Dendritic cell treated with granulocyte-macrophage colony-stimulating factor and Interleukin-4, amounts not matched to agents 40 ng/mL and 50 ng/mL, for 4 days (primary cell): ENCODE measurements at regions not wholly inside any gene's neighbourhood (a gene's known extent, or its start where the extent isn't known, plus 50 kb on each side); places are given as distances from the start of the nearest gene placed in this dataset.
"Not testable (repeated sequence)": the region's sequence is repeated elsewhere in the genome, so short reads cannot be mapped to it uniquely, and the experiment has no call there.

Experiments used
- H3K27ac Mint-ChIP-seq: one replicate; pipeline ENCODE4 v1.8.0; 2022; ENCODE audit warnings: mild to moderate bottlenecking, mixed read lengths
- H3K27me3 Mint-ChIP-seq: one replicate; pipeline ENCODE4 v1.8.0; 2022; ENCODE audit warnings: mild to moderate bottlenecking, mixed read lengths
- H3K36me3 Mint-ChIP-seq: one replicate; pipeline ENCODE4 v1.8.0; 2022; ENCODE audit warnings: low read depth, mixed read lengths
- H3K4me1 Mint-ChIP-seq: one replicate; pipeline ENCODE4 v1.8.0; 2022; ENCODE audit warnings: low read depth, mixed read lengths
- H3K4me3 Mint-ChIP-seq: one replicate; pipeline ENCODE4 v1.8.0; 2022; ENCODE audit warnings: mild to moderate bottlenecking, moderate library complexity, mixed read lengths
- H3K9me3 Mint-ChIP-seq: one replicate; pipeline ENCODE4 v1.8.0; 2022; ENCODE audit warnings: mixed read lengths
- intact Hi-C: fragments of 100-400 bp; cut with micrococcal nuclease; formaldehyde crosslinking; loops from one replicate; pipeline ENCODE4 v1.15.0; 2022

DNA sequence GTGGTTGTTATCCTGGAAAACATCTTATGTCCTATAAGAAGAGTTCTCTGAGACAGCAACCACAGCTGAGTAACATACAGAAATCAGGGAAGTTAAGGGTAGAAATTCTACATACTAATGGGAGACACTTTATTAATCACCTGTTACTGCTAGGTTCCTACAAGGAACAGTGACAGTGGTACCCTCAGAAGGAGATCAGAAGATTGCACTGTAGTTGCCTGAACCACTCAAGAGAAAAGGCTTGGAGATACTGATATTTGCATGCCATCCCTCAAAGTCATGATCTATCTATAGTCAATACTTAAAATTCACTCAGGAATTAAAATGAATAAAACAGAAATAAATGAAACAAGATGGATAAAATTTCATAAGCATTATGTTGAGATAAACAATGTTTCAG, 136.0 kb downstream of the LMLN start:
- Mint-ChIP-seq H3K4me3 (no peak overlapping the region), H3K27ac (no peak overlapping the region), H3K27me3 (peaks cover 46% of the 10 kb centered on the region), H3K4me1 (no peaks in the 10 kb centered on the region), H3K9me3 (no peaks in the 10 kb centered on the region), H3K36me3 (no peaks in the 10 kb centered on the region)
- intact Hi-C loops = no loop called here

DNA sequence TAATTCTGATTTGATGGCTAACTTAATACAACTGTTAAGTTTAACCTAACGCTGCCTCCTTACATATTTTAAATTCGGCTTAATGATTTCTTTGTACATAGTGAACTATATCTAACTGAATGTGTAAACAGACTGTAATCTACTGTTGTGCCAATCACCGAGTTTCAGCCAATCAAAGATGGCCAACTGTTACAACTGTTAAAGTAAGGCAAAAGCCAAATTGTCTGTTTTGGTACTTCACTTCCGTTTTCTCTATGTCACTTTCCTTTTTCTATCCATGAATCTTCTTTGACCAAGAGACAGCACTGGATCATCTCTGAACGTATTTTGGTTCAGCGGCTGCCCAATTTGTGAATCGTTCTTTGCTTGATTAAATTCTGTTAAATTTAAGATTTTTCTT, 137.0 kb downstream of the LMLN start:
- Mint-ChIP-seq H3K27ac (no peak overlapping the region), H3K36me3 (no peaks in the 10 kb centered on the region), H3K27me3 (peaks cover 46% of the 10 kb centered on the region), H3K9me3 (no peaks in the 10 kb centered on the region), H3K4me3 (no peak overlapping the region), H3K4me1 (no peaks in the 10 kb centered on the region)
- intact Hi-C loops = no loop called here

DNA sequence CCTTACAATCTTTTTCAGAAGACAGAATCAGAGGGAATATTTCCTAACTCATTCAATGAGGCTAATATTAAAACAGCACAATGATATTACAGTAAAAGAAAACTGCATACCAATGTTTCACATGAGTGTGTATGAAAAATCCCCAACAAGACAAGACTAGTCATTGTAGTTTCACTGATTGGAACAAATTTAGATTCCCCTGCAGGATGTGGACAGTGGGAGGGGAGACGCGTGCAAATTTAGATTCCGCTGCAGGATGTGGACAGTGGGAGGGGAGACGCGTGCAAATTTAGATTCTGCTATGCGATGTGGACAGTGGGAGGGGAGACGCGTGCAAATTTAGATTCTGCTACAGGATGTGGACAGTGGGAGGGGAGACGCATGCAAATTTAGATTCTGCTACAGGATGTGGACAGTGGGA, 138.7 kb downstream of the LMLN start:
- peaks cover 30% of the 10 kb centered on the region for H3K27me3 Mint-ChIP-seq
- H3K4me1 Mint-ChIP-seq, H3K27ac Mint-ChIP-seq, intact Hi-C loops, H3K9me3 Mint-ChIP-seq, H3K36me3 Mint-ChIP-seq, H3K4me3 Mint-ChIP-seq: not testable (repeated sequence)

DNA sequence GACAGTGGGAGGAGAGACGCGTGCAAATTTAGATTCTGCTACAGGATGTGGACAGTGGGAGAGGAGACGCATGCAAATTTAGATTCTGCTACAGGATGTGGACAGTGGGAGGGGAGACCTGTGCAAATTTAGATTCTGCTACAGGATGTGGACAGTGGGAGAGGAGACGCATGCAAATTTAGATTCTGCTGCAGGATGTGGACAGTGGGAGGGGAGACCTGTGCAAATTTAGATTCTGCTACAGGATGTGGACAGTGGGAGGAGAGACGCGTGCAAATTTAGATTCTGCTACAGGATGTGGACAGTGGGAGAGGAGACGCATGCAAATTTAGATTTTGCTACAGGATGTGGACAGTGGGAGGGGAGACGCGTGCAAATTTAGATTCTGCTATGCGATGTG, 143.1 kb downstream of the LMLN start:
- H3K27ac Mint-ChIP-seq, H3K4me3 Mint-ChIP-seq: not testable (repeated sequence)

DNA sequence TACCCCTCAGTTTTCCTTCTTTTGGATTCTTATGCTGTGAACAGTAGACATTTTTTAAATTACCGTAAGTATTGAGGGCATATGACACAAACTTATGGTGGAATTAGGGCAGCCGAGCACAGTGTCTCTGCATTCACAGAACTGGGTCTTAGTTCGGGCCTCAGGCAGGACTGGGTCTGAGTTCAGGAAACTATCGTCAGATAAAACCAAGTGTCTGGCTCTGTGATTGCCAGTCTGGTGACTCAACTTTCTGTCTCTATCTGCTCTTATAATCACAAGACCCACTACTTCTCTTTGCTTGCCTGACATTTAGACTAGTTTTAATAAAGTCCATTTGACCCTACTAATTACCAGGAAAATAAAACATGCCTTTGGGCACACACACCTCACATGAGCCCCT, 146.2 kb downstream of the LMLN start:
- Mint-ChIP-seq H3K27me3 (peaks cover 38% of the 10 kb centered on the region), H3K9me3 (no peaks in the 10 kb centered on the region), H3K27ac (no peak overlapping the region), H3K36me3 (no peaks in the 10 kb centered on the region), H3K4me1 (peaks cover 11% of the 10 kb centered on the region), H3K4me3 (peak overlapping the region; percentile 27)
- intact Hi-C loops = no loop called here

More for the DNA sequence above, 143.1 kb downstream of the LMLN start:
- intact Hi-C loops, H3K9me3 Mint-ChIP-seq, H3K36me3 Mint-ChIP-seq: not testable (repeated sequence)
- H3K27me3 Mint-ChIP-seq = peaks cover 18% of the 10 kb centered on the region
- peaks cover 11% of the 10 kb centered on the region for H3K4me1 Mint-ChIP-seq

DNA sequence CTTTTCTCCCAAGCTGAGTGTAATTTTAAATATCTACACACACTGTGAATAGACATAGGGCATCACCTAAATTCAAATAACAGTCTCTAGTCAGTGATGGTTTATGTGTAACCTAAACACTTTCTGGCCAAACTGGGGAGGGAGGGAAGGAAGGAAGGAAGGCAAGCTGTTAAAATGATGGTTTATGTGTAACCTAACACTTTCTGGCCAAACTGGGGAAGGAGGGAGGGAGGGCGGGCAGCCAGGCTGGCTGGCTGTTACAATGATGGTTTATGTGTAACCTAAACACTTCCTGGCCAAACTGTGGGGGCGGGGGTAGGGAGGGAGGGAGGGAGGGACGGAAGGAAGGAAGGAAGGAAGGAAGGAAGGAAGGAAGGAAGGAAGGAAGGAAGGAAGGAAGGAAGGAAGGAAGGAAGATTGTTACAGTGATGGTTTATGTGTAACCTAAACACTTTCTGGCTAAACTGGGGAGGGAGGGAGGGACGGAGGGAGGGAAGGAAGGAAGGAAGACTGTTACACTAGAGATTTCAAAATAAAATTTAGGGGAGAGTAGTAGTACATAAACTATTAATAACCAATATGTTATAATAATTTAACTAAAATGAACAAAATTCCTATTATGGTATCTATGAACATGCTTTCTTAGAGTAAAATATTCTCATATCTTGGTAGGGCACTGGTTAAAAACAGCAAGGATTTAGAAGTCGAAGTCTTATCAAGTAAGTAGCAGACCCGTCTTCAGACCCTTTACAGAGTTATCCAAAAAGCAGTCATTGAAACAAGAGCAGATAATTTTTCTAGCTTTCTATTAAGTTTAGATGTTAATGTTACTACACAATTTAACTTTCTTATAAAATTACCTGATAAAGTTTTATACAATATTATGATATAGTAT, 148.1 kb downstream of the LMLN start:
- no peak overlapping the region for H3K27ac Mint-ChIP-seq
- intact Hi-C loops = no loop called here

DNA sequence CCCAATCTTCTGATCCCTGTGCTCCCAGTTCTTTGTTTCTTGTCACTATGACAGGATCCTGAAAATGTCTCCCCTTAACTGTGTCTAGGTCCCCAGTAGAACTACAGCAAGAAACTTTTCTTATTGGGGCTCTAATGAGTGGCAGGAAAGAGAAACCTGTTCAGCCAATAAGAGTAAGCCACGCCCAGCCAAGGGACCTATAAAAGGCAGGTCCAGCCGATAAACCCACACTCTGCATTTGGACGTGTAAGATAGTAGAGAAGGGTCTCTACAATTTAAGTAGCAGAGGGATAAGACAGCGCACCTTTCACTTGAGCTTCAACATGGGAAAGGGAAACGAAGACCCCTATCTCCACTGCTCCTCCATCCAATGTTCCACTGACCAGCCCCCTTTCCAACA, 149.9 kb downstream of the LMLN start:
- H3K27me3 Mint-ChIP-seq = peaks cover 66% of the 10 kb centered on the region
- H3K4me1 Mint-ChIP-seq = peaks cover 24% of the 10 kb centered on the region
- H3K36me3 Mint-ChIP-seq = no peaks in the 10 kb centered on the region
- no peaks in the 10 kb centered on the region for H3K9me3 Mint-ChIP-seq
- no peak overlapping the region for H3K4me3 Mint-ChIP-seq
- intact Hi-C loops = no loop called here
- H3K27ac Mint-ChIP-seq = no peak overlapping the region

More for the DNA sequence above, 148.1 kb downstream of the LMLN start:
- H3K27me3 Mint-ChIP-seq = peaks cover 48% of the 10 kb centered on the region
- no peaks in the 10 kb centered on the region for H3K9me3 Mint-ChIP-seq
- no peaks in the 10 kb centered on the region for H3K36me3 Mint-ChIP-seq
- H3K4me3 Mint-ChIP-seq = no peak overlapping the region
- peaks cover 13% of the 10 kb centered on the region for H3K4me1 Mint-ChIP-seq

DNA sequence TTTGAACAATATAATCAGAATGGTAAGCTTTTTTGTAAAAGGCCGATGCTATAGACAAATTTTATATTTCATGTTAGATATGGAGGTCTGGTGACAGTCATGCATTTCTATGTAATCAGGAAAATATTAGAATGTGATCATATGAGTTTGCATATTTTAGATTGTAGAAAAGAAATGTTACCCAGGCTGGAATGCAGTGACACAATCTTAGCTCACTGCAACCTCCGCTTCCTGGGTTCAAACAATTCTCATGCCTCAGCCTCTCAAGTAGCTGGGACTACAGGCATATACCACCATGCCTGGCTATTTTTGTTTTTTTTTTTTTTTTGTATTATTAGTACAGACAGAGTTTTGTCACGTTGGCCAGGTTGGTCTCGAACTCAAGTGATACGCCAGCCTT, 152.0 kb downstream of the LMLN start:
- intact Hi-C loops = no loop called here
- Mint-ChIP-seq H3K4me1 (peaks cover 13% of the 10 kb centered on the region), H3K36me3 (no peaks in the 10 kb centered on the region), H3K4me3 (no peak overlapping the region), H3K27ac (no peak overlapping the region), H3K9me3 (no peaks in the 10 kb centered on the region), H3K27me3 (peaks cover 65% of the 10 kb centered on the region)

DNA sequence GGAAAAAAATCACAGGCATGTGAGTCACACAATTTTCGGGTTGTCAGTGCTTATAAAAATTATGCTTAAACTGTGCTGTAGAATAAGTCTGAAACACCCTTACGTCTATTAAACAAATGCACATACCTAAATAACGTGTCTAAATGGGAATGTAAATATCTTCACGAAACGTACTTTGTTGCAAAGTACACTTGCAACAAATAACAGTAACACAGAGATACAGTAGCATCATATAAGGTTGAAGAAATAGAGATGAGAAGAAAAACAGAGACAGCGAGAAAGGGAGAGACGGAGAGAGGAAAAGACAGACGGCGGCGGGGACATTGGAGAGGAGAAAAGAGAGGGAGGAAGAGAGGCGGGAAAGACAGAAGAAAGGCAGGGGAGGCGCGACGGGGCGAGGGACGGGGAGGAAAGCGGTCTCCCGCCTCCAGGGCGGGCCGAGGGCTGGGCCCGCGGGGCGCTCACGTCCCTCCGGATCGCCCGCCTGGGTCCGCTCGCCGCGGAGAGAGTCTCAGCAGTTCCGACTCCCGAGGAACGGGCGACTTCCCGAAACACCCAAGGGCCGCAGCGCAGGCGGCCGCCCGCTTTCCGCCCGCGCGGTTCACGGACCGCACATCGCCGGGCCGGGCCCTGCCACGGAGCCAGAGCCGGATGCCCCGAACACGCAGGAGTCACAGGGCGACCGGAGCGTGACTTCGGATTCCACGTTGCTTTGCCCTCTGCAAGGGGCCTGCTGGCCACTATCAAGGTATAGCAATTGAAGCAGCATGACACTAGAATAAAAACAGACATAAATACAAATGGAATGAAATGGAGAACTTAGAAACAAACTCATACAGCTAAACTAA, 153.4 kb downstream of the LMLN start:
- H3K4me1 Mint-ChIP-seq = peaks cover 13% of the 10 kb centered on the region
- H3K27me3 Mint-ChIP-seq = peaks cover 65% of the 10 kb centered on the region
- no peaks in the 10 kb centered on the region for H3K36me3 Mint-ChIP-seq
- intact Hi-C loops = no loop called here
- H3K9me3 Mint-ChIP-seq = no peaks in the 10 kb centered on the region
- peak overlapping the region; percentile 4 for H3K27ac Mint-ChIP-seq
- H3K4me3 Mint-ChIP-seq = peak overlapping the region; percentile 68

DNA sequence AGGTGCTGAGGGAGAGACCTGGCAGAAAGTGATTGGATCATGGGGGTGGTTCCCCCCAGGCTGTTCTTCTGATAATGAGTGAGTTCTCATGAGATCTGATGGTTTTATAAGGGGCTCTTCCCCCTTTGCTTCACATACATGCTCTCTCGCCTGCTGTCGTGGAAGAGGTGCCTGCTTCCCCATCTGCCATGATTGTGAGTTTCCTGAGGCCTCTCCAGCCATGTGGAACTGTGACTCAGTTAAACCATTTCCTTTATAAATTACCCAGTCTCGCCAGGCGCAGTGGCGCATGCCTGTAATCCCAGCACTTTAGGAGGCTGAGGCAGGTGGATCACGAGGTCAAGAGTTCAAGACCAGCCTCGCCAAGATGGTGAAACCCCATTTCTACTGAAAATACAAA, 154.5 kb downstream of the LMLN start:
- H3K36me3 Mint-ChIP-seq, intact Hi-C loops, H3K27ac Mint-ChIP-seq, H3K9me3 Mint-ChIP-seq, H3K4me3 Mint-ChIP-seq: not testable (repeated sequence)
- Mint-ChIP-seq H3K4me1 (peaks cover 13% of the 10 kb centered on the region), H3K27me3 (peaks cover 57% of the 10 kb centered on the region)

DNA sequence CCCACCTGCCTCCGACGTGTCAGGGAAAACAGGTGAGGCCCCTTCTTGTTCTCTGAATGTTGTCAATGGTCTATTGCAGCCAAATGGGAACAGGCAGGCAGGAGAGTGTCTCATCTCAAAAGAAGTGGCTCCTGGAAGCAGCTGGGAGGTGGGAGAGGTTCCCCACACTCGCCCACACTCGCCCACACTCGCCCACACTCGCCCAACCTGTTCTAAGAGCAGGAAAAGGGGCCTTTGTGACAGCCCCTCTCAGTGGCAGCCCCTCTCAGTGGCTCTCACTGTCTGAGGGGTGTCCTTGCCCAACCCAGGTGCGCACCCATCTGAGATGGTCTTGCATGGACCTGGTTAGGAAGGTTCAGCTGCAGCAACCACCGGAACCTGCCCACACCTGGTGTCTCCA, 162.2 kb downstream of the LMLN start:
- intact Hi-C loops, H3K4me1 Mint-ChIP-seq, H3K4me3 Mint-ChIP-seq, H3K27ac Mint-ChIP-seq, H3K36me3 Mint-ChIP-seq, H3K9me3 Mint-ChIP-seq: not testable (repeated sequence)
- H3K27me3 Mint-ChIP-seq = peaks cover 29% of the 10 kb centered on the region

DNA sequence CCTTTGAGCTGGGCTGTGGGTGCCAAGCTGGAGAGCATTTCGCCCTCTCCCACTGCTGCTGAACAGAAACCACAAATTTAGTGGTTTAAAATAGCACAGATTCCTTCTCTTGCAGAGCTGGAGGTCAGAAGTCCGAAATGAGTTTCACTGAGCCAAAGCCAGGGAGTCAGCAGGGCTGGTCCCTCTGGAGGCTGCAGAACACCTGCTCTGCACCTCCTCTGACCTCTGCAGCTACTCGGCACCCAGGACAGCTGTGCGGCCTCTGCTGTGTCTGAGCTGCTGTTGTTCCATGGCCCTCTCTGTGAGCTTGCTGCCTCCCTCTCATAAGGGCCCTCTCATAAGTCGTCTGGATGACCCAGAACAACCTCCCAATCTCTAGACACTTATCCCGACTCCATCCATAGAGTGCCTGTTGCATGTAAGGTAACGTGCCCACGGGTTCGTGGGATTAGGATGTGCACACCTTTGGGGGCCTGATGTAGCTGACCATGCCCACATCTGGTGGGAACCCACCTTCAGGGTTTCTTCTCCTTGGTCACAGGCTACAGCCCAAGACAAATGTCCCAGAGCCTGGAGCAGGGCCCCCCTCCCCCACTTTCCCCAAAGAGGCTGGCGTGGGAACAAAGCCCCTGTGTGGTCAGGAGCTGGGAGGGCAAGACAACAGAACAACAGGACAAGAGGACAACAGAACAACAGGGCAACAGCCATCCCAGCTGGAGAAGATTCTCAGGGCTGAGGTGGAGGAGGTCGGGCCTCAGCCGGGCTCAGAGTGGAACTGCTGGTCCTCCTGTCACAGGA, 177.2 kb downstream of the LMLN start:
- intact Hi-C loops, H3K4me1 Mint-ChIP-seq, H3K36me3 Mint-ChIP-seq, H3K4me3 Mint-ChIP-seq, H3K9me3 Mint-ChIP-seq, H3K27ac Mint-ChIP-seq: not testable (repeated sequence)
- H3K27me3 Mint-ChIP-seq = peaks cover 13% of the 10 kb centered on the region

DNA sequence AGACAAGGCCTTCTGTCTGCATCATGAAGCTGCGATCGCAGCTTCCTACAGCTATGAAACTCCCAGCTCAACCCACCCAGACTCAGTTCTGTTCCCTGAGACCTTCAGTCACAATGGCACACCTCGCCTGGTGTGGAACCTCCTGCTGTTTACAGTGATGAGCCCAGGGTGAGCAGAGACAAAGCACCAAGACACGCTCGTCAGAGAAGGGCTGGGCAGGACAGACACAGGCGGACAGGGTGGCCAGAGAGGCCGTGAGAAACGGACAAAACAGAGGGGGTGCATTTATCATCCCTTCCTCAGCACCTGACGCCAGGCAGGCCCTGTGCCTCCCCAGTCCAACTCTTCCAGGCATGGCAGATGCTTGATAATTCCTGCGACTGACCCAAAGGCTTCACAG, 178.2 kb downstream of the LMLN start:
- H3K4me1 Mint-ChIP-seq, H3K27me3 Mint-ChIP-seq, H3K36me3 Mint-ChIP-seq, intact Hi-C loops, H3K9me3 Mint-ChIP-seq, H3K27ac Mint-ChIP-seq, H3K4me3 Mint-ChIP-seq: not testable (repeated sequence)

DNA sequence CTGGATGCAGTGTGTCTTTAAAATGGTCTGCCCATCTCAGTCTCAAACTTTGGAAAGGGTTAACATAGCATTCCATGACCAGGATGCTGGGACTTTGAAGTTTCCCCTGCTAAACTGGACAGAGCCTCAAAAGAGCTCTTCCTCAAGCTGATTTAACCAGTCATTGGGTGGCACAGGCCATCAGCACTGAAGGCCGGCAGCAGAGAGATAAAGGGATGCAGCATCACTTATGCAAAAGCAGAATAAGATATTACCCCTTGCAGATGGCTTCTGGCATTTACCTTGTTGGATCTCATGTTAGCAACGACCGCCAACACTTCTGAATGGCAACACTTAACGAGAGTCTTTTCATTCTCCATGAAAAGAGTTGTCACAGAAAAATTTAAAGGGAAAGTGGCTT, 179.0 kb downstream of the LMLN start:
- H3K27me3 Mint-ChIP-seq, H3K36me3 Mint-ChIP-seq, H3K27ac Mint-ChIP-seq, H3K4me1 Mint-ChIP-seq, intact Hi-C loops, H3K4me3 Mint-ChIP-seq, H3K9me3 Mint-ChIP-seq: not testable (repeated sequence)
